ENCODE measurements at regions not wholly inside any gene's neighbourhood (a gene's known extent, or its start where the extent isn't known, plus 50 kb on each side); places are given as distances from the start of the nearest gene placed in this dataset.

GRCh38 chr14:30180219-30180618 is 252.6 kb upstream of the PRKD1 start:
- H3K27me3 ChIP-seq (replicated peaks in 1 of 2; ENCODE audit: control insufficient read depth in 2 of 2, insufficient read depth in 2 of 2, low read length in 1 of 2), result no peaks in the 10 kb centered on the region
- no peak for ATAC-seq
- BruUV-seq (replicated peaks), result no TSS peak
- in situ Hi-C loops (cut with MboI), result no loop called here
- no peak for DNase-seq (ENCODE audit: low read depth, low spot score)
- no peak for TF ChIP-seq ASH2L (IDR thresholded peaks at IDR 0.05; ENCODE audit: borderline replicate concordance, low read depth)
- H3K27ac ChIP-seq (ENCODE audit: control insufficient read depth, insufficient read depth), result no peak overlapping the region
- no peaks in the 10 kb centered on the region for H3K4me1 ChIP-seq (ENCODE audit: control insufficient read depth, insufficient read depth, low read length)
- SMC1A ChIA-PET (ENCODE audit: uncharacterized antibody, unreplicated experiment), result no interaction called here
- no peaks in the 10 kb centered on the region for H4K20me1 ChIP-seq (ENCODE audit: control insufficient read depth, insufficient read depth)
- no peaks in the 10 kb centered on the region for H3K79me2 ChIP-seq (ENCODE audit: control insufficient read depth, insufficient read depth, low read length)
- 44% methylated on average over 2 of the region's 2 CpGs for WGBS (ENCODE audit: insufficient coverage, insufficient replicate concordance, low lambda C conversion rate, missing lambda C conversion rate)
- POLR2A ChIA-PET, result no interaction called here
- H3K9me3 ChIP-seq (replicated peaks; ENCODE audit: control insufficient read depth, insufficient read depth, low read length), result no peaks in the 10 kb centered on the region
- no peak overlapping the region for H3K4me2 ChIP-seq (ENCODE audit: control insufficient read depth, insufficient read depth)
- FAIRE-seq, result no peak
- no peak overlapping the region for H3K4me3 ChIP-seq
- no peak overlapping the region for H3K9ac ChIP-seq (ENCODE audit: control insufficient read depth, insufficient read depth, low read length)
- no peak overlapping the region for H2AFZ ChIP-seq (ENCODE audit: control insufficient read depth, low read depth, low read length)
- RAD21 ChIA-PET (ENCODE audit: unreplicated experiment), result no interaction called here
- CTCF ChIA-PET, result no interaction called here
- H3K36me3 ChIP-seq (ENCODE audit: control insufficient read depth in 2 of 2, insufficient read depth in 2 of 2, low read length in 1 of 2), result no peaks in the 10 kb centered on the region
- intact Hi-C loops (cut with micrococcal nuclease; ENCODE audit: unreplicated experiment), result no loop called here

- ChIA-PET RAD21 (ENCODE audit: unreplicated experiment) (no interaction called here), CTCF (no interaction called here), SMC1A (ENCODE audit: uncharacterized antibody, unreplicated experiment) (no interaction called here), POLR2A (no interaction called here)
- no peaks in the 10 kb centered on the region for H3K36me3 ChIP-seq (ENCODE audit: control insufficient read depth in 2 of 2, insufficient read depth in 2 of 2, low read length in 1 of 2)
- no peak overlapping the region for H3K4me2 ChIP-seq (ENCODE audit: control insufficient read depth, insufficient read depth)
- no peak overlapping the region for H2AFZ ChIP-seq (ENCODE audit: control insufficient read depth, low read depth, low read length)
- no peak overlapping the region for H3K4me3 ChIP-seq
- no peaks in the 10 kb centered on the region for H3K27me3 ChIP-seq (replicated peaks in 1 of 2; ENCODE audit: control insufficient read depth in 2 of 2, insufficient read depth in 2 of 2, low read length in 1 of 2)
- TF ChIP-seq MTA3 (IDR thresholded peaks at IDR 0.05; ENCODE audit: borderline replicate concordance, low read length), result no peak
- TF ChIP-seq MXI1 (IDR thresholded peaks at IDR 0.05; ENCODE audit: low read depth, low read length), result no peak
- TF ChIP-seq ETV6 (conservative IDR thresholded peaks at IDR 0.05 in 1 of 2, IDR thresholded peaks at IDR 0.05 in 1 of 2; ENCODE audit: borderline replicate concordance in 1 of 2, low read depth in 1 of 2), result no peak
- TF ChIP-seq RBBP5 (conservative IDR thresholded peaks at IDR 0.05), result no peak
- no peak for TF ChIP-seq IRF4 (IDR thresholded peaks at IDR 0.05; ENCODE audit: low read depth, low read length)
- TF ChIP-seq PML (IDR thresholded peaks at IDR 0.05; ENCODE audit: low read length), result no peak
- TF ChIP-seq CREM (IDR thresholded peaks at IDR 0.05; ENCODE audit: low read depth), result no peak
- no peak for TF ChIP-seq RAD51 (IDR thresholded peaks at IDR 0.05)
- TF ChIP-seq PAX5 (IDR thresholded peaks at IDR 0.05; ENCODE audit: borderline replicate concordance, low read depth, low read length), result no peak
- no peak for TF ChIP-seq PBX3 (IDR thresholded peaks at IDR 0.05; ENCODE audit: insufficient replicate concordance, low read depth, low read length)
- no peak for TF ChIP-seq BCL11A (IDR thresholded peaks at IDR 0.05; ENCODE audit: low read depth, low read length)
- TF ChIP-seq USF2 (IDR thresholded peaks at IDR 0.05; ENCODE audit: borderline replicate concordance, low read depth, low read length), result no peak
- TF ChIP-seq TCF12 (IDR thresholded peaks at IDR 0.05; ENCODE audit: low read depth, low read length), result no peak
- TF ChIP-seq TAF1 (IDR thresholded peaks at IDR 0.05; ENCODE audit: borderline replicate concordance, low read depth, low read length), result no peak
- TF ChIP-seq ZBTB33 (IDR thresholded peaks at IDR 0.05), result no peak
- no TSS peak for BruUV-seq (replicated peaks)
- H4K20me1 ChIP-seq (ENCODE audit: control insufficient read depth, insufficient read depth), result no peaks in the 10 kb centered on the region
- FAIRE-seq (no peak), DNase-seq (ENCODE audit: low read depth, low spot score) (no peak), ATAC-seq (no peak)
- H3K9ac ChIP-seq (ENCODE audit: control insufficient read depth, insufficient read depth, low read length), result no peak overlapping the region
- intact Hi-C loops (cut with micrococcal nuclease; ENCODE audit: unreplicated experiment), result no loop called here
- H3K9me3 ChIP-seq (replicated peaks; ENCODE audit: control insufficient read depth, insufficient read depth, low read length), result no peaks in the 10 kb centered on the region
- H3K4me1 ChIP-seq (ENCODE audit: control insufficient read depth, insufficient read depth, low read length), result no peaks in the 10 kb centered on the region
- H3K79me2 ChIP-seq (ENCODE audit: control insufficient read depth, insufficient read depth, low read length), result no peaks in the 10 kb centered on the region
- H3K27ac ChIP-seq (ENCODE audit: control insufficient read depth, insufficient read depth), result no peak overlapping the region
- in situ Hi-C loops (cut with MboI), result no loop called here
Observed at GRCh38 chr14:30185832-30186231, 258.2 kb upstream of the PRKD1 start.

Data from GM12878 (cell line).